ENCODE measurements at regions not wholly inside any gene's neighbourhood (a gene's known extent, or its start where the extent isn't known, plus 50 kb on each side); places are given as distances from the start of the nearest gene placed in this dataset.

GRCh38 chr20:50317609-50318008 is 127.0 kb downstream of the CEBPB start:
- no peaks in the 10 kb centered on the region for H3K27me3 ChIP-seq
- DNase-seq (no peak), ATAC-seq (peak in 1 of 4 donors; percentile 12)
- TF ChIP-seq CTCF (IDR thresholded peaks at IDR 0.05) (no peak), POLR2A (IDR thresholded peaks at IDR 0.05) (no peak)
- 77% methylated on average over 4 of the region's 7 CpGs for WGBS (ENCODE audit: insufficient coverage, low coverage, low lambda C conversion rate, missing lambda C conversion rate)
- H3K36me3 ChIP-seq, result no peaks in the 10 kb centered on the region
- H3K4me1 ChIP-seq, result peaks cover 0 to 6% (median 0%) of the 10 kb centered on the region in 4 donors
- intact Hi-C loops (cut with DNase I), result loop anchor here (10.0 kb wide), 2 partner anchors 47 to 57 kb away; no protein-coding TSS in a partner anchor
- H3K27ac ChIP-seq, result no peak overlapping the region
- no peaks in the 10 kb centered on the region for H3K9me3 ChIP-seq
- no peak overlapping the region for H3K4me3 ChIP-seq

GRCh38 chr20:50318710-50319109 is 128.1 kb downstream of the CEBPB start:
- whole genome bisulfite sequencing (ENCODE audit: insufficient coverage, low coverage, low lambda C conversion rate, missing lambda C conversion rate), result 60% methylated on average over 5 of the region's 8 CpGs
- no peak for TF ChIP-seq POLR2A (IDR thresholded peaks at IDR 0.05)
- TF ChIP-seq CTCF (IDR thresholded peaks at IDR 0.05), result no peak
- no peak for DNase-seq
- no peak overlapping the region for H3K4me3 ChIP-seq
- no peaks in the 10 kb centered on the region for H3K9me3 ChIP-seq
- no peaks in the 10 kb centered on the region for H3K27me3 ChIP-seq
- intact Hi-C loops (cut with DNase I), result loop anchor here (10.0 kb wide), 2 partner anchors 46 to 56 kb away; no protein-coding TSS in a partner anchor
- no peak for ATAC-seq
- no peak overlapping the region for H3K27ac ChIP-seq
- H3K36me3 ChIP-seq, result no peaks in the 10 kb centered on the region
- no peaks in the 10 kb centered on the region for H3K4me1 ChIP-seq

GRCh38 chr20:50320005-50320900 is 129.6 kb downstream of the CEBPB start:
- Histone ChIP-seq H3K4me3 (no peak overlapping the region), H3K36me3 (no peaks in the 10 kb centered on the region), H3K4me1 (no peaks in the 10 kb centered on the region), H3K27ac (no peak overlapping the region), H3K27me3 (no peaks in the 10 kb centered on the region), H3K9me3 (no peaks in the 10 kb centered on the region)
- WGBS (ENCODE audit: insufficient coverage, low coverage, low lambda C conversion rate, missing lambda C conversion rate), result 50% methylated on average over 5 of the region's 13 CpGs
- intact Hi-C loops (cut with DNase I), result no loop called here
- DNase-seq, result no peak
- no peak for TF ChIP-seq POLR2A (IDR thresholded peaks at IDR 0.05)
- TF ChIP-seq CTCF (IDR thresholded peaks at IDR 0.05), result no peak
- no peak for ATAC-seq

GRCh38 chr20:50320901-50321796 is 130.5 kb downstream of the CEBPB start:
- Histone ChIP-seq H3K4me1 (no peaks in the 10 kb centered on the region), H3K36me3 (no peaks in the 10 kb centered on the region), H3K27ac (peak overlapping the region in 1 of 3 donors; percentile 12), H3K9me3 (no peaks in the 10 kb centered on the region), H3K4me3 (no peak overlapping the region), H3K27me3 (no peaks in the 10 kb centered on the region)
- intact Hi-C loops (cut with DNase I), result no loop called here
- peak in 2 of 3 donors; percentile 75 to 77 for DNase-seq
- peak; percentile 45 to 85 (median 61) for ATAC-seq
- peak; percentile 50 for TF ChIP-seq POLR2A (IDR thresholded peaks at IDR 0.05)
- TF ChIP-seq CTCF (IDR thresholded peaks at IDR 0.05), result no peak
- WGBS (ENCODE audit: insufficient coverage, low coverage, low lambda C conversion rate, missing lambda C conversion rate), result 56% methylated on average over 11 of the region's 21 CpGs

All from right lobe of liver (tissue), 6 donors.